Transverse colon (tissue), 4 donors: ENCODE measurements at regions not wholly inside any gene's neighbourhood (a gene's known extent, or its start where the extent isn't known, plus 50 kb on each side); places are given as distances from the start of the nearest gene placed in this dataset.

Experiments used
- CTCF ChIP-seq, 5 experiments: fragments of 200-600 bp in 3 of 5; fragments of 450-650 bp in 2 of 5; sonication (generic) in 3 of 5; IDR thresholded peaks; 1 replicate in 2 of 5; 2 replicates in 3 of 5; pipeline ENCODE4 v1.5.1; 2016 to 2017; ENCODE audit warnings: antibody characterized with exemption in 5 of 5, inconsistent platforms in 3 of 5, mild to moderate bottlenecking in 2 of 5, moderate library complexity in 1 of 5
- EP300 ChIP-seq: sonication (generic); formaldehyde crosslinking; IDR thresholded peaks from one replicate; pipeline ENCODE4 v1.6.1; 2017; ENCODE audit warnings: antibody characterized with exemption, low read depth
- POLR2A ChIP-seq: fragments of 450-650 bp; IDR thresholded peaks from one replicate; pipeline ENCODE4 v1.6.1; 2016; ENCODE audit warnings: antibody characterized with exemption, mild to moderate bottlenecking, moderate library complexity
- POLR2AphosphoS5 ChIP-seq, 3 donors: sonication (generic); formaldehyde crosslinking; IDR thresholded peaks; one replicate each; pipeline ENCODE4 v1.6.1; 2016; ENCODE audit warnings: antibody characterized with exemption in 3 of 3

- no peak for TF ChIP-seq CTCF (IDR thresholded peaks at IDR 0.05)
- TF ChIP-seq POLR2AphosphoS5 (IDR thresholded peaks at IDR 0.05): no peak
- no peak for TF ChIP-seq EP300
- TF ChIP-seq POLR2A: no peak
Observed at GRCh38 chr20:6418732-6419131, 295.9 kb upstream of the FERMT1 start.
